ENCODE measurements at regions not wholly inside any gene's neighbourhood (a gene's known extent, or its start where the extent isn't known, plus 50 kb on each side); places are given as distances from the start of the nearest gene placed in this dataset.

DNA sequence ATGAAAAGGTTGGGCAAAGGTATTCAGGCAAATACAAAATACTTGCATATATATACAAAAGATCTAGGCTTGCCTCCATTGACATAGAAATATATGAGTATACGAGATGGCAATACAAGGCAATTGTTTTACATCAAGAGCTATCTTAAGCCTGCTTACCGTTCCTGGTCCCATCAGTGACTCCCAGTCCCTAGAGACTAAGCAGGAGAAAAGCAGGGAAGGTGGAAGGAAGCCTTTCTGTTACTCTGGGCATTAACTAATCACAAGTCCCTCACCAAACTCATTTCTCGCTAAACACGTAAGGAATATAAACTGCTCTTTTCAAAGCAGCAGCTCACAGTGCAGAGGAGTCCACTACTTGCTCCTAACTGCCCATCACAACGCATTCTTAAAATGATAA lies 125.2 kb downstream of the ZNF608 start:
- Histone ChIP-seq H3K9me3 (replicated peaks; ENCODE audit: control insufficient read depth, insufficient read depth, low read depth, low read length) (no peaks in the 10 kb centered on the region), H3K27me3 (ENCODE audit: control insufficient read depth in 2 of 2, insufficient read depth in 2 of 2, low read length in 2 of 2) (no peaks in the 10 kb centered on the region), H2AFZ (ENCODE audit: low read depth, low read length) (peak overlapping the region; percentile 85), H3K4me2 (ENCODE audit: insufficient read depth, low read length) (peak overlapping the region; percentile 70), H3K9me1 (ENCODE audit: control insufficient read depth, insufficient read depth, low read length) (no peaks in the 10 kb centered on the region), H3K4me3 (no peak overlapping the region), H3K4me1 (replicated peaks in 1 of 2; ENCODE audit: control insufficient read depth in 2 of 2, insufficient read depth in 2 of 2, low read length in 2 of 2) (peaks cover 5 to 14% of the 10 kb centered on the region in 2 experiments; a peak in 3 of 5 replicates), H4K20me1 (replicated peaks; ENCODE audit: control insufficient read depth, insufficient read depth, low read length) (no peaks in the 10 kb centered on the region), H3K36me3 (ENCODE audit: control insufficient read depth, insufficient read depth, low read length) (no peaks in the 10 kb centered on the region), H3K27ac (ENCODE audit: extremely low read depth, low read depth, low read length) (peak overlapping the region; percentile 18; the same call in 1 of the 3 replicates), H3K79me2 (ENCODE audit: control insufficient read depth, insufficient read depth, low read length) (no peaks in the 10 kb centered on the region), H3K9ac (ENCODE audit: insufficient read depth in 1 of 2, low read depth in 2 of 2, low read length in 2 of 2) (peak overlapping the region; percentile 17 to 49; a peak in 1 of 4 replicates)
- intact Hi-C loops (cut with micrococcal nuclease) (no loop called here), in situ Hi-C loops (cut with MboI) (no loop called here)
- ChIA-PET CTCF (ENCODE audit: low intra/inter-chr PET ratio) (no interaction called here), POLR2A (interaction anchor here (0.6 to 0.7 kb wide), 2 partner anchors 10 kb away, joined by 3 read pairs; no protein-coding TSS in a partner anchor)
- FAIRE-seq (peak; percentile 26), DNase-seq (ENCODE audit: extremely low read depth in 1 of 4, low spot score in 3 of 4) (peak in 1 of 4 experiments; percentile 29), ATAC-seq (peak; percentile 49)
- 0% methylated on average over 5 of the region's 5 CpGs for WGBS (ENCODE audit: insufficient coverage, low coverage, missing lambda C conversion rate)
- BruUV-seq (replicated peaks): no TSS peak
- no peak for TF ChIP-seq MECOM (CRISPR knock-in tag; IDR thresholded peaks at IDR 0.05)
- TF ChIP-seq TAF15 (IDR thresholded peaks at IDR 0.05; ENCODE audit: low read depth, low read length): no peak
- TF ChIP-seq ZEB2 (IDR thresholded peaks at IDR 0.05): no peak

DNA sequence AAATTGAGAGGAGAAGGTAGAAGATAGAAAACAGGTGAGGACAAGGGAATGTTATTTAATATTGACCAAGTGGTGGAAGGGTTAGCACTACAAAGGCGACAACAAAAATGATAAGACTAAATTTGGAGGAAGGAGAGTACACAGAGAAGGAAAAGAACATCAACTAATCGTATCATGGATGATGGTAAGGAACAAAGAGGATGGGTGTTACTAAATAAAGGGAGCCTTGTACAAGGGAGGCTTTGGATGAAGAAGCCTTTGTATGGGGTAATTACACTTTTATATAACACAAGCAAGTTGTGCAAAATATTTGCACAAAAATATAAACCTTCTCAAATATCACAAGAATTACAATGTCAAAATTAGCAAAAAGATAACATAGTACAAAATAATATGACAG lies 125.7 kb downstream of the ZNF608 start:
- BruUV-seq (replicated peaks): no TSS peak

More for the DNA sequence above, 125.7 kb downstream of the ZNF608 start:
- in situ Hi-C loops (cut with MboI): no loop called here
- TF ChIP-seq EHMT2 (IDR thresholded peaks at IDR 0.05) (0 out of 2 replicates have a peak, but pooled peaks have one; percentile 20), SNRNP70 (optimal IDR thresholded peaks at IDR 0.05; ENCODE audit: low read depth, low read length) (no peak), ZNF316 (IDR thresholded peaks at IDR 0.05) (0 out of 2 replicates have a peak, but pooled peaks have one; percentile 10)
- Histone ChIP-seq H3K4me2 (ENCODE audit: insufficient read depth, low read length) (no peak overlapping the region), H3K9me1 (ENCODE audit: control insufficient read depth, insufficient read depth, low read length) (no peaks in the 10 kb centered on the region), H3K36me3 (ENCODE audit: control insufficient read depth, insufficient read depth, low read length) (no peaks in the 10 kb centered on the region), H3K9ac (ENCODE audit: insufficient read depth in 1 of 2, low read depth in 2 of 2, low read length in 2 of 2) (peak overlapping the region in 1 of 2 experiments; percentile 14; a peak in 1 of 4 replicates), H2AFZ (ENCODE audit: low read depth, low read length) (peak overlapping the region; percentile 85; the same call in 1 of the 2 replicates), H3K27me3 (ENCODE audit: control insufficient read depth in 2 of 2, insufficient read depth in 2 of 2, low read length in 2 of 2) (no peaks in the 10 kb centered on the region), H3K79me2 (ENCODE audit: control insufficient read depth, insufficient read depth, low read length) (no peaks in the 10 kb centered on the region), H3K4me3 (no peak overlapping the region), H3K4me1 (replicated peaks in 1 of 2; ENCODE audit: control insufficient read depth in 2 of 2, insufficient read depth in 2 of 2, low read length in 2 of 2) (peaks cover 5 to 14% of the 10 kb centered on the region in 2 experiments; a peak in 3 of 5 replicates), H3K9me3 (replicated peaks; ENCODE audit: control insufficient read depth, insufficient read depth, low read depth, low read length) (no peaks in the 10 kb centered on the region), H3K27ac (ENCODE audit: extremely low read depth, low read depth, low read length) (no peak overlapping the region), H4K20me1 (replicated peaks; ENCODE audit: control insufficient read depth, insufficient read depth, low read length) (no peaks in the 10 kb centered on the region)
- intact Hi-C loops (cut with micrococcal nuclease): no loop called here
- ATAC-seq: peak; percentile 10; the same call in 1 of the 3 replicates
- ChIA-PET POLR2A (interaction anchor here (0.6 kb wide), 1 partner anchor 11 kb away, joined by 3 read pairs; no protein-coding TSS in a partner anchor), CTCF (ENCODE audit: low intra/inter-chr PET ratio) (no interaction called here)
- 20% methylated on average over 2 of the region's 2 CpGs for WGBS (ENCODE audit: insufficient coverage, low coverage, missing lambda C conversion rate)
- FAIRE-seq: no peak
- no peak for DNase-seq (ENCODE audit: extremely low read depth in 1 of 4, low spot score in 3 of 4)

Measured in K562 (cell line).